ENCODE measurements at regions not wholly inside any gene's neighbourhood (a gene's known extent, or its start where the extent isn't known, plus 50 kb on each side); places are given as distances from the start of the nearest gene placed in this dataset.

DNA sequence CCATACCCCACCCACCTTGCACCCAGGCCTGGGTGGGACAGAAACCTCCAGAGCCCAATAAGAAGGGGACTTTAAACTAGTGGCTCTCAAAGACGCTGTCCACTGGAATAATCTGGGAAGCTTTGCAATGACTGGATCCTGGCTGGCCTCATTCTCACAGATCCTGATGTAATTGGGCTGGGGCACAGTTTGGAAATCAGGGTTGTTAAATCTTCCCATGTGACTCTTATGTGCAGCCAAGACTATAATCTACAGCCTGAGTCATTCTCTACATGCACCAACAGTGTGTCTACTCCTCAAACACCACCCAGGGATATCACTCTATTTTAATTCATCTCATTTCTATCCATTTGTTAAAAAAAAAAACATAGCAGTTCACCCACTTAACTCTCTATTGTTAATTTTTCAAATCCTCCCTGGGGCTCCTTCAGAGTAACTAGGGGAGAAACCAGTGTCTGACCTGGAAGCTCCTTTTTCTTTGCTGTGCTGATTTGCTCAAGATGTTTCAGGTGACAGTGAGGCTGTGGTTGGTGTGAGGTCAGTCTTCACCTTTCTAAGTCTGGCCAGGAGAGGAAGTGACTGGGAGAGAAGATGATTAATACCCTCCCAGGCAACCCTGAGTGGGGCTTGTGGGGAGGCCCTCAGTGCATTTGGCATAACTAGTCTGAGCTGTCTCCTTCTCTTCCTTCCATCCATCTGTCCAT lies 211.6 kb upstream of the SFSWAP start:
- no peak for TF ChIP-seq POLR2AphosphoS5 (IDR thresholded peaks at IDR 0.05)
- TF ChIP-seq, protein P1, sequence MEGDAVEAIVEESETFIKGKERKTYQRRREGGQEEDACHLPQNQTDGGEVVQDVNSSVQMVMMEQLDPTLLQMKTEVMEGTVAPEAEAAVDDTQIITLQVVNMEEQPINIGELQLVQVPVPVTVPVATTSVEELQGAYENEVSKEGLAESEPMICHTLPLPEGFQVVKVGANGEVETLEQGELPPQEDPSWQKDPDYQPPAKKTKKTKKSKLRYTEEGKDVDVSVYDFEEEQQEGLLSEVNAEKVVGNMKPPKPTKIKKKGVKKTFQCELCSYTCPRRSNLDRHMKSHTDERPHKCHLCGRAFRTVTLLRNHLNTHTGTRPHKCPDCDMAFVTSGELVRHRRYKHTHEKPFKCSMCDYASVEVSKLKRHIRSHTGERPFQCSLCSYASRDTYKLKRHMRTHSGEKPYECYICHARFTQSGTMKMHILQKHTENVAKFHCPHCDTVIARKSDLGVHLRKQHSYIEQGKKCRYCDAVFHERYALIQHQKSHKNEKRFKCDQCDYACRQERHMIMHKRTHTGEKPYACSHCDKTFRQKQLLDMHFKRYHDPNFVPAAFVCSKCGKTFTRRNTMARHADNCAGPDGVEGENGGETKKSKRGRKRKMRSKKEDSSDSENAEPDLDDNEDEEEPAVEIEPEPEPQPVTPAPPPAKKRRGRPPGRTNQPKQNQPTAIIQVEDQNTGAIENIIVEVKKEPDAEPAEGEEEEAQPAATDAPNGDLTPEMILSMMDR (IDR thresholded peaks at IDR 0.05; ENCODE audit: poor library complexity, severe bottlenecking): no peak
- no peak for TF ChIP-seq EZH2 (IDR thresholded peaks at IDR 0.05; ENCODE audit: borderline replicate concordance, insufficient read depth, low read length, poor library complexity, severe bottlenecking)
- TF ChIP-seq, protein P2, sequence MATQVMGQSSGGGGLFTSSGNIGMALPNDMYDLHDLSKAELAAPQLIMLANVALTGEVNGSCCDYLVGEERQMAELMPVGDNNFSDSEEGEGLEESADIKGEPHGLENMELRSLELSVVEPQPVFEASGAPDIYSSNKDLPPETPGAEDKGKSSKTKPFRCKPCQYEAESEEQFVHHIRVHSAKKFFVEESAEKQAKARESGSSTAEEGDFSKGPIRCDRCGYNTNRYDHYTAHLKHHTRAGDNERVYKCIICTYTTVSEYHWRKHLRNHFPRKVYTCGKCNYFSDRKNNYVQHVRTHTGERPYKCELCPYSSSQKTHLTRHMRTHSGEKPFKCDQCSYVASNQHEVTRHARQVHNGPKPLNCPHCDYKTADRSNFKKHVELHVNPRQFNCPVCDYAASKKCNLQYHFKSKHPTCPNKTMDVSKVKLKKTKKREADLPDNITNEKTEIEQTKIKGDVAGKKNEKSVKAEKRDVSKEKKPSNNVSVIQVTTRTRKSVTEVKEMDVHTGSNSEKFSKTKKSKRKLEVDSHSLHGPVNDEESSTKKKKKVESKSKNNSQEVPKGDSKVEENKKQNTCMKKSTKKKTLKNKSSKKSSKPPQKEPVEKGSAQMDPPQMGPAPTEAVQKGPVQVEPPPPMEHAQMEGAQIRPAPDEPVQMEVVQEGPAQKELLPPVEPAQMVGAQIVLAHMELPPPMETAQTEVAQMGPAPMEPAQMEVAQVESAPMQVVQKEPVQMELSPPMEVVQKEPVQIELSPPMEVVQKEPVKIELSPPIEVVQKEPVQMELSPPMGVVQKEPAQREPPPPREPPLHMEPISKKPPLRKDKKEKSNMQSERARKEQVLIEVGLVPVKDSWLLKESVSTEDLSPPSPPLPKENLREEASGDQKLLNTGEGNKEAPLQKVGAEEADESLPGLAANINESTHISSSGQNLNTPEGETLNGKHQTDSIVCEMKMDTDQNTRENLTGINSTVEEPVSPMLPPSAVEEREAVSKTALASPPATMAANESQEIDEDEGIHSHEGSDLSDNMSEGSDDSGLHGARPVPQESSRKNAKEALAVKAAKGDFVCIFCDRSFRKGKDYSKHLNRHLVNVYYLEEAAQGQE (IDR thresholded peaks at IDR 0.05; ENCODE audit: borderline replicate concordance): no peak
- TF ChIP-seq MXI1 (conservative IDR thresholded peaks at IDR 0.05; ENCODE audit: poor library complexity, severe bottlenecking): no peak
- TF ChIP-seq EP300 (conservative IDR thresholded peaks at IDR 0.05; ENCODE audit: poor library complexity, severe bottlenecking): no peak
- no peak for TF ChIP-seq RAD21 (conservative IDR thresholded peaks at IDR 0.05)
- TF ChIP-seq TAF1 (IDR thresholded peaks at IDR 0.05; ENCODE audit: low read depth): no peak

Data from neural cell (in vitro differentiated cells).